Naive B cell (primary cell): ENCODE measurements at regions not wholly inside any gene's neighbourhood (a gene's known extent, or its start where the extent isn't known, plus 50 kb on each side); places are given as distances from the start of the nearest gene placed in this dataset.
"Not testable (repeated sequence)": the region's sequence is repeated elsewhere in the genome, so short reads cannot be mapped to it uniquely, and the experiment has no call there.

ENCODE experiments used
- ATAC-seq, 2 donors: fragments of 150-1000 bp; cut with Tn5 transposase; 2 replicates each; pipeline ENCODE4 v1.10.0; 2021; ENCODE audit warnings: low read depth in 2 of 2, mild to moderate bottlenecking in 2 of 2, moderate library complexity in 2 of 2
- DNase-seq: peaks from one replicate; pipeline ENCODE4 v3.0.0; 2022
- H3K27ac Mint-ChIP-seq, 6 donors: one replicate each; pipeline ENCODE4 v1.8.0; 2020 to 2022; ENCODE audit warnings: mild to moderate bottlenecking in 6 of 6, mixed read lengths in 6 of 6, moderate library complexity in 5 of 6, inconsistent platforms in 2 of 6
- H3K27me3 Mint-ChIP-seq, 3 donors: one replicate each; pipeline ENCODE4 v1.8.0; 2021 to 2022; ENCODE audit warnings: mixed read lengths in 3 of 3, mild to moderate bottlenecking in 1 of 3
- H3K36me3 Mint-ChIP-seq, 2 donors: one replicate each; pipeline ENCODE4 v1.8.0; 2020 to 2022; ENCODE audit warnings: mixed read lengths in 2 of 2, inconsistent platforms in 1 of 2, mild to moderate bottlenecking in 1 of 2
- H3K4me1 Mint-ChIP-seq, 3 donors: one replicate each; pipeline ENCODE4 v1.8.0; 2020 to 2022; ENCODE audit warnings: mixed read lengths in 3 of 3, inconsistent platforms in 1 of 3, mild to moderate bottlenecking in 1 of 3, moderate library complexity in 1 of 3
- H3K4me3 Mint-ChIP-seq, 8 donors: one replicate each; pipeline ENCODE4 v1.8.0; 2020 to 2022; ENCODE audit warnings: mild to moderate bottlenecking in 8 of 8, mixed read lengths in 8 of 8, moderate library complexity in 8 of 8, inconsistent platforms in 2 of 8
- H3K9me3 Mint-ChIP-seq, 7 donors: one replicate each; pipeline ENCODE4 v1.8.0; 2020 to 2022; ENCODE audit warnings: mixed read lengths in 7 of 7, mild to moderate bottlenecking in 5 of 7, inconsistent platforms in 2 of 7, moderate library complexity in 1 of 7

DNA sequence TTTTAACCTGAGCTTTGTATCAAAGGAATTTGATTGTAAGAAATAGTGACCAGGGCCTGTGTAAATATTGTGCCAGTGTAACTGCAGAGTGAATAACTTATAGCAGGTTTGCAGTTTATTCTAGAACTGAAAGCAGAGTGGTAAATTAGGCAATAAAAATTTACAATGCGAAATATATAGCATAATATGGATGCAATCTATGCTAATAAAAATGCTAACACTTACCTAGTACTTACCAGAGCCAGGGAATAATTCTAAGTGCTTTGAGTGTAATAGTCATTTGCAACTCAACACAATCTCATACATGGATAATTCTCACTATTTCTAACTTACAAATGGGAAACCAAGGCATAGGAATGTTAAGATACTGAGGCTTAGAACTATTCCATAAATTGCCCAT is 303.4 kb downstream of the ISL1 start:
- Mint-ChIP-seq H3K27ac (no peak overlapping the region), H3K4me1 (no peaks in the 10 kb centered on the region), H3K4me3 (no peak overlapping the region), H3K27me3 (no peaks in the 10 kb centered on the region), H3K36me3 (no peaks in the 10 kb centered on the region), H3K9me3 (peaks cover 2 to 7% (median 5%) of the 10 kb centered on the region in 7 donors)
- no peak for DNase-seq
- ATAC-seq, result no peak

GRCh38 chr5:51691538-51692079 is 308.4 kb downstream of the ISL1 start:
- Mint-ChIP-seq H3K27ac (no peak overlapping the region), H3K4me1 (no peaks in the 10 kb centered on the region), H3K4me3 (no peak overlapping the region), H3K27me3 (no peaks in the 10 kb centered on the region), H3K9me3 (peaks cover 8 to 30% (median 12%) of the 10 kb centered on the region in 7 donors), H3K36me3 (no peaks in the 10 kb centered on the region)
- ATAC-seq (no peak), DNase-seq (no peak)

GRCh38 chr5:51694826-51695225 is 311.6 kb downstream of the ISL1 start:
- no peak for DNase-seq
- no peak overlapping the region for H3K4me3 Mint-ChIP-seq
- H3K4me1 Mint-ChIP-seq, result no peaks in the 10 kb centered on the region
- H3K9me3 Mint-ChIP-seq, result peaks cover 7 to 30% (median 21%) of the 10 kb centered on the region in 7 donors
- H3K36me3 Mint-ChIP-seq, result no peaks in the 10 kb centered on the region
- no peak overlapping the region for H3K27ac Mint-ChIP-seq
- no peak for ATAC-seq
- no peaks in the 10 kb centered on the region for H3K27me3 Mint-ChIP-seq

DNA sequence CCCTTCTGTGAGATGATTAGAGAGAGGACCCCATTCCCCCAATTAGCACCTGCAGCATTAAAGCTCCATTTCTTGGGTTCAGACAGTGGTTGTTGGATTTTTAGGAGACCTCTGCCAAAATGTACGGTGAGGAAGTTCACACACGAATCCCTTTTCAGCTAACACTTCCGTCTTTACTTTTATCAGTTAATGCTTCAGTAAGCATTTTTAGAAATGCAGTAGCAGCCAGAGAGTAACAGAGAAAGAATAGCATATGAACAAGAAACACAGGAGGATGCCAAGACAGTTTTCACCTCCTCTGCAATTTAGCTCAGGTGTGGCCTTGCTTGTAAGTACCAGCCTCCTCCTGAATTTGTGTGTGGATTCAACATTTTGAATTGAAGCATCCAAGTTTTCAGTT is 312.9 kb downstream of the ISL1 start:
- no peaks in the 10 kb centered on the region for H3K27me3 Mint-ChIP-seq
- H3K27ac Mint-ChIP-seq, result no peak overlapping the region
- H3K4me3 Mint-ChIP-seq, result no peak overlapping the region
- ATAC-seq (no peak), DNase-seq (no peak)
- H3K4me1 Mint-ChIP-seq, result no peaks in the 10 kb centered on the region
- H3K9me3 Mint-ChIP-seq, result peaks cover 11 to 30% (median 25%) of the 10 kb centered on the region in 7 donors
- no peaks in the 10 kb centered on the region for H3K36me3 Mint-ChIP-seq

DNA sequence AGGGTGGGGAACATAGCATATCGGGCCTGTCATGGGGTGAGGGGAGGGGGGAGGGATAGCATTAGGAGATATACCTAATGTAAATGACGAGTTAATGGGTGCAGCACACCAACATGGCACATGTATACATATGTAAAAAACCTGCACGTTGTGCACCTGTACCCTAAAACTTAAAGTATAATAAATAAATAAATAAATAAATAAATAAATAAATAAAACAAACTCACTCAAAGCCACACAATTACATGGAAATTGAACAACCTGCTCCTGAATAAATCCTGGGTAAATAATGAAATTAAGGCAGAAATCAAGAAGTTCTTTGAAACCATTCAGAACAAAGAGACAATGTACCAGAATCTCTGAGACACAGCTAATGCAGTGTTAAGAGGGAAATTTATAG is 318.8 kb downstream of the ISL1 start:
- not testable (repeated sequence) for H3K27ac Mint-ChIP-seq, H3K4me1 Mint-ChIP-seq, DNase-seq, ATAC-seq, H3K36me3 Mint-ChIP-seq, H3K27me3 Mint-ChIP-seq, H3K4me3 Mint-ChIP-seq
- peaks cover 11 to 18% (median 14%) of the 10 kb centered on the region in 7 donors for H3K9me3 Mint-ChIP-seq

GRCh38 chr5:51712201-51712600 is 329.0 kb downstream of the ISL1 start:
- no peaks in the 10 kb centered on the region for H3K36me3 Mint-ChIP-seq
- DNase-seq (no peak), ATAC-seq (no peak)
- H3K27ac Mint-ChIP-seq, result no peak overlapping the region
- no peaks in the 10 kb centered on the region for H3K4me1 Mint-ChIP-seq
- peaks cover 0 to 13% (median 3%) of the 10 kb centered on the region in 7 donors for H3K9me3 Mint-ChIP-seq
- H3K4me3 Mint-ChIP-seq, result no peak overlapping the region
- H3K27me3 Mint-ChIP-seq, result no peaks in the 10 kb centered on the region

GRCh38 chr5:51715445-51715844 is 332.2 kb downstream of the ISL1 start:
- H3K4me1 Mint-ChIP-seq, DNase-seq, H3K36me3 Mint-ChIP-seq, H3K27me3 Mint-ChIP-seq, H3K27ac Mint-ChIP-seq, H3K4me3 Mint-ChIP-seq, ATAC-seq: not testable (repeated sequence)
- peaks cover 0 to 11% (median 1%) of the 10 kb centered on the region in 7 donors for H3K9me3 Mint-ChIP-seq

DNA sequence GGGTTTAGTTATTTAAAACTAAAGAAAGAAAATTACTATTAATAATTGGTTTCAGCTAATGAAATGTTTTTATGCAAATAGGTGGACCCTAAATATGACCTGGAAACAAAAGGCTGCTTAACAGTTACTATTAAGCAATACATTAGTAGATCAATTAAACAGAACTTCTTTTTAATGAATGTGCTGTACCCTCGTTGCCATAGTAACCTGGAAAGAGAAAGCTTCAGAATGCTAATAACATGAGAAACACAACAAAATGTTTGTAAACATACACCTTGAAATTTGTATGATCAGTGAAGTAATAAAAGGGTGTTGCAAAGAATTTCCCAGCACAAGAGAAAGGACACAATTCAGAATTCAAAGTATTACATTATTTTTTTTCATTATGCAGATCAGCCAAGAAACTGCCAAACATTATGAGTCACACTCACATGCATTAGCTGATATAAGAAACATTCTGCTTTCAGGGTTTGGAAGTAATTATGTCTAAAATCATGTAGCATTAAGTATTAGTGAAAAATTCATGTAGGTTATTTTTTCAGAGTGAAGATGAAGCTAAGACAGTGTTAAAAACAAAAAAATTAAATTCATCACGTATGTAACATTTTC is 348.3 kb downstream of the ISL1 start:
- Mint-ChIP-seq H3K9me3 (peaks cover 2 to 12% (median 6%) of the 10 kb centered on the region in 7 donors), H3K4me3 (no peak overlapping the region), H3K4me1 (no peaks in the 10 kb centered on the region), H3K36me3 (no peaks in the 10 kb centered on the region), H3K27ac (no peak overlapping the region), H3K27me3 (no peaks in the 10 kb centered on the region)
- DNase-seq (no peak), ATAC-seq (no peak)

DNA sequence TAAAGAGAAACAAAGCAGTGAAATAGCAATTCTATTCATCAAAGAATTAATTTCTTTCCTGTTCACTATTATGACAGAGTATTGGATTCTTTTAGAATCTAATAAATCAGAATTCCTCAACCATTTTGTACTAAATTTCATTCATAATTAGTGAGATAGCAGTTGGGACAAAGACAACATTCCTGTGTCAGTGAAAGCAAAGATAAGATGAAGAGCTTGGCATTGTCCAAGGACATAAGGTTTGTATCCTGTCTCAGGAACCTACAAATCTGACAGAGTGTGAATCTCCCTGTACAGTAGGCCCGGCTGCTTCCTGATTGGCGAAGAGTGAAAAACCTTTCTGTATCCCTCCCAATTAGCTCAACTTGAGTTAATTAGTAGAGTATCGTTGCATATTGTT is 349.1 kb downstream of the ISL1 start:
- Mint-ChIP-seq H3K4me3 (no peak overlapping the region), H3K36me3 (no peaks in the 10 kb centered on the region), H3K4me1 (no peaks in the 10 kb centered on the region), H3K27ac (no peak overlapping the region), H3K27me3 (no peaks in the 10 kb centered on the region), H3K9me3 (peaks cover 2 to 10% (median 7%) of the 10 kb centered on the region in 7 donors)
- DNase-seq (no peak), ATAC-seq (no peak)

DNA sequence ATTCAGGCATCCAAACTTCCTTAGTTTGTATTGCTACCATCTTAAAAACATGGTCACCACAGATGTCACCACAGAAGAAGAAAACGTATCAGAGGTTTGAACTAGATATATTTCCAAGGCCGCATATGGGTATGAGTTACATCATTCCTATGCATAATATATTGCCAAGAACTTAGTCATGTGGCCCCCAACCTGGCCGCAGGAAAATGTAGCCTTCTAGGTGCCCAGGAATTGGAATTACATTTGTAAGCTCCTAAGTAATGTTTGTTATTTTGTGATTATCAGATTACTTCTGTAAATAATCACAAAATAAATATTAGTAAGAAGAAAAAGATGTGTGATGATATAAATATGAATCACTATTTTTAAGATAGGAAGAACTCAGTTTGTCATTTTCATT is 351.4 kb downstream of the ISL1 start:
- no peak overlapping the region for H3K27ac Mint-ChIP-seq
- ATAC-seq, result no peak
- H3K36me3 Mint-ChIP-seq, result no peaks in the 10 kb centered on the region
- DNase-seq, result no peak
- no peak overlapping the region for H3K4me3 Mint-ChIP-seq
- H3K4me1 Mint-ChIP-seq, result no peaks in the 10 kb centered on the region
- peaks cover 2 to 13% (median 5%) of the 10 kb centered on the region in 7 donors for H3K9me3 Mint-ChIP-seq
- no peaks in the 10 kb centered on the region for H3K27me3 Mint-ChIP-seq

- H3K36me3 Mint-ChIP-seq, result no peaks in the 10 kb centered on the region
- H3K9me3 Mint-ChIP-seq, result peaks cover 2 to 12% (median 4%) of the 10 kb centered on the region in 7 donors
- H3K4me1 Mint-ChIP-seq, result no peaks in the 10 kb centered on the region
- no peak overlapping the region for H3K27ac Mint-ChIP-seq
- no peaks in the 10 kb centered on the region for H3K27me3 Mint-ChIP-seq
- no peak for DNase-seq
- H3K4me3 Mint-ChIP-seq, result no peak overlapping the region
- no peak for ATAC-seq
Measured at GRCh38 chr5:51746023-51746422, 362.8 kb downstream of the ISL1 start.

DNA sequence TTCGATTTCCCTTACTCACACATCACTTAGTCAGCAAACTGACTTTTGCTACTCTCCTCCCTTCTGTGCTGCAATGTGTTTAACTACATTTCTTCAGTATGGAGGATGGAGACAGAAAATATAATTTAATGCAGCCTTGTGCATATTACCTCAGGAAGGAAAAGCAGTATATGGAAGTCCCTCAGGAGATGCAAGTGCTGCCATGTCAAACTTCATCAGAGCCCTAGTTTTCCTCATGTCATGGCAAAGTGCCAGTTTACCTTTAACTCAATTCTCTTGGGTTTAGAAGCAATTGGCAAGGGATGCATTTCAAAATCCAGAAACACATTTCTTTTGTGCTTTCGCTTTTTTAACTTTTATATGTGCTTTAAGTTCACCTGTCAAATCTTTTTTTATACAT is 365.4 kb downstream of the ISL1 start:
- no peak for DNase-seq
- H3K4me3 Mint-ChIP-seq, result no peak overlapping the region
- peaks cover 0 to 13% (median 2%) of the 10 kb centered on the region in 7 donors for H3K9me3 Mint-ChIP-seq
- no peaks in the 10 kb centered on the region for H3K4me1 Mint-ChIP-seq
- no peak overlapping the region for H3K27ac Mint-ChIP-seq
- H3K36me3 Mint-ChIP-seq, result no peaks in the 10 kb centered on the region
- ATAC-seq, result no peak
- no peaks in the 10 kb centered on the region for H3K27me3 Mint-ChIP-seq
